GM19438 (cell line): ENCODE measurements at regions not wholly inside any gene's neighbourhood (a gene's known extent, or its start where the extent isn't known, plus 50 kb on each side); places are given as distances from the start of the nearest gene placed in this dataset.

ENCODE experiments used
- ATAC-seq: cut with Tn5 transposase; IDR thresholded peaks from one replicate; pipeline ENCODE4 v1.9.1; 2021; ENCODE audit warnings: low read depth; ENCODE audit not compliant: unreplicated experiment

DNA sequence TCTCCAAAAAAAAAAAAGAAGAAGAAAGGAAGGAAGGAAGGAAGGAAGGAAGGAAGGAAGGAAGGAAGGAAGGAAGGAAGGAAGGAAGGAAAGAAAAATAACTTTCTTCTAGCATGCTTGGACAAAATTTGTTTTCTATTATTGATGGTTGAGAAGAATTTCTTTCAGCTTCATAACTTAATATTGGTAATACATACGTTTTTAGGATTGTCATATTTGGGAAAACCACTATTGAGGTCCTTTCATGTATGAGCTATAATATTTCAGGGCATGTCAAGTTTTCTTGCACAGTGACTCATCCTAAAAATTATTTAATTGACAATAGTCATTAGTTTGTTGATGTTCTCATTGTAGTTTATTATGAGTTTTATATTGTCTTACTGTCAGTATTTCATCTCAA lies 66.4 kb upstream of the PKDCC start:
- ATAC-seq = no peak

GRCh38 chr2:41985573-41986095 lies 62.2 kb upstream of the PKDCC start:
- no peak for ATAC-seq

DNA sequence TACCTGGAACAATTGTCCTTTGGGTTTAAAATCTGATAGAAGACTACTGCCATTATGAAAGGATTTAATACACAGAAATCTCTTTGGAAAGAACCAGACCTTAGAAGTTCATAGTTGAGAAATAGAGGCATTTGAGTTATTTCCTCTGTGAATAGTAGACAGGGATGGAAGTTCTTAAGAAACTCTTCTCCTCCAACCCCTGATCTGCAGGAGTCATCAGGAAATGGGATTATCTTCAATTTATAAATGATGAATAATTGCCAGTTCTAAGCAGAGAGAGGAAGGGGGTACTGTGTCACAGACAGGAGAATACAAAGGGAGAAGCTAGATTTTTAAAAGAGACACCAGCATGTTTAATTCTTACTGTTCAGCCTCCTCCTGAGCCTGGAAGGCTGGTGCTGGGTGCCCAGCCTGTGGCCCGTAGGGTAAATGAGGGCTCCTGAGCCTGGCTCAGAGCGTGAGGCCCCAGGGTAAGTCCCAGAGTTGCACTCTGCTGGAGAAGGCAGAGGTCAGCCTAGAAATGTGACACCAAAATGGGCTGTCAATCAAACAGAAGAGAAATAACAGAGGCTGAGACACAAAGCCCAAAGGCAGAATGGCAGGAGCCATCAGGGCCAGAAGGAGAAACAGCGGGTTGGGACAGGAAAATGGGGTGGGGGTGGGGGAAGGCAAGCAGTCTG lies 58.2 kb upstream of the PKDCC start:
- no peak for ATAC-seq

DNA sequence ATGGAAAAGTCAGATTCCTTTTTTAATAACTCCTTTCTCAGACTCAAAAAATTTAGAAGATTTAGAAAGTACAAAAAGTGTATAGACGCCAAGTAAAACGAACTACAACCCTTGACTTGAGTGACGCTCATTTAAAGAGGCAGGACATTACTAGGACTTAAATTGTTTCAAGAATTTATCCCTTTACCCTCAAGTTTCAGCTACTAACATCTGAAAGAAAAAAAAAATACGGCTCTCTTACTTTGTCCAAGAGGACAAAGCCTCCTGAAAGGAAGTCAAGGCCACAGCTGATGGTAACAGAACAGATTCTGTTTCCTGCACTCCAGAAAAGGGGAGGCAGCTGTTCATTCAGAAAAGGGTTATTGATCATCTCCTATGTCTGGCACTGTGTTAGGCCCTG lies 57.6 kb upstream of the PKDCC start:
- ATAC-seq = no peak

- ATAC-seq = no peak
Observed at GRCh38 chr2:41990688-41991087, 57.1 kb upstream of the PKDCC start.

DNA sequence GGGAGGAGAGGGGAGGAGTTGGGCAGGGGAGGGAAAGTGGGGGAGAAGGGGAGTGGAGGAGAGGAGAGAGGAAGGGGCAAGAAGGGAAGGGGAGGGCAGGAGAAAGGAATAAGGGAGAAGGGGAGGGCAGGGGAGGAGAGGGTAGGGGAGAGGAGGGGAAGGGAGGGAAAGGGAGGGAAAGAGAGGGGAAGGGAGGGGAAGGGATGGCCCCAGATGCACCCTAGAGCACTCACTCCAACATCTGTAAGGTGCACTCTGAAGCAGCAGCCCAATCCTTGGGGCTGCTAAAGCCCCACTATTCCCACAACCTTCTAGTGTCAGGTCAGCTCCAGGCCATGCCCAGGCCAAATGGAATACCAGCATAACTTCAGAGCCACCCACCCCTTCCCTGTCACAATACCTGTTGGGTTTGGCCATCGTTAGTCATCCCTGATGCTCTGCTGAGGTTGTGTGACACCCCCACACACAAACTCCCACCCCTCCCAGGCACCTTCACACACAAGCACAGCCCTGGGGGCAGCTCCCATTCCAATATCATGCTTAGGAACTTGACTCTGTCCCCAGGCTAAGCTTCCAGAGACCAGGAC lies 55.7 kb upstream of the PKDCC start:
- no peak for ATAC-seq

GRCh38 chr2:41992671-41993434 lies 55.0 kb upstream of the PKDCC start:
- ATAC-seq = no peak

GRCh38 chr2:41993435-41993925 lies 54.3 kb upstream of the PKDCC start:
- ATAC-seq = no peak

GRCh38 chr2:41994233-41994637 lies 53.6 kb upstream of the PKDCC start:
- no peak for ATAC-seq

GRCh38 chr2:41994661-41995060 lies 53.2 kb upstream of the PKDCC start:
- ATAC-seq = no peak

GRCh38 chr2:41997561-41997960 lies 50.3 kb upstream of the PKDCC start:
- no peak for ATAC-seq
